Skeletal muscle tissue (tissue), 3 donors: ENCODE measurements at regions not wholly inside any gene's neighbourhood (a gene's known extent, or its start where the extent isn't known, plus 50 kb on each side); places are given as distances from the start of the nearest gene placed in this dataset.

Source experiments
- H3K27ac ChIP-seq: one replicate; pipeline ENCODE4 v1.7.0; 2013; ENCODE audit warnings: mild to moderate bottlenecking, low read depth, low read length, inconsistent platforms
- H3K27me3 ChIP-seq, 3 donors: one replicate each; pipeline ENCODE4 v1.7.0; 2013; ENCODE audit warnings: low read length in 3 of 3; ENCODE audit not compliant: control insufficient read depth in 3 of 3, insufficient read depth in 3 of 3
- H3K36me3 ChIP-seq, 3 donors: one replicate each; pipeline ENCODE4 v1.7.0; 2013; ENCODE audit warnings: low read length in 3 of 3; ENCODE audit not compliant: control insufficient read depth in 3 of 3, insufficient read depth in 3 of 3
- H3K4me1 ChIP-seq, 3 donors: one replicate each; pipeline ENCODE4 v1.7.0; 2013; ENCODE audit warnings: low read length in 3 of 3, mild to moderate bottlenecking in 3 of 3; ENCODE audit not compliant: control insufficient read depth in 3 of 3, insufficient read depth in 3 of 3
- H3K4me3 ChIP-seq, 3 donors: one replicate each; pipeline ENCODE4 v1.7.0; 2013; ENCODE audit warnings: low read length in 3 of 3
- H3K9ac ChIP-seq, 3 donors: one replicate each; pipeline ENCODE4 v1.7.0; 2013; ENCODE audit warnings: low read length in 3 of 3, mild to moderate bottlenecking in 3 of 3, moderate library complexity in 2 of 3, low read depth in 1 of 3
- H3K9me3 ChIP-seq, 3 donors: one replicate each; pipeline ENCODE4 v1.7.0; 2013; ENCODE audit warnings: low read length in 3 of 3; ENCODE audit not compliant: control insufficient read depth in 3 of 3
- donor health status: Osteomylitis.

- Histone ChIP-seq H3K4me1 (no peaks in the 10 kb centered on the region), H3K36me3 (no peaks in the 10 kb centered on the region), H3K4me3 (peak overlapping the region in 1 of 3 donors; percentile 13), H3K27ac (no peak overlapping the region), H3K9ac (no peak overlapping the region), H3K9me3 (no peaks in the 10 kb centered on the region), H3K27me3 (peaks cover 4 to 25% (median 10%) of the 10 kb centered on the region in 3 donors)
Measured at GRCh38 chr20:56826306-56826704, 197.2 kb downstream of the TFAP2C start.

DNA sequence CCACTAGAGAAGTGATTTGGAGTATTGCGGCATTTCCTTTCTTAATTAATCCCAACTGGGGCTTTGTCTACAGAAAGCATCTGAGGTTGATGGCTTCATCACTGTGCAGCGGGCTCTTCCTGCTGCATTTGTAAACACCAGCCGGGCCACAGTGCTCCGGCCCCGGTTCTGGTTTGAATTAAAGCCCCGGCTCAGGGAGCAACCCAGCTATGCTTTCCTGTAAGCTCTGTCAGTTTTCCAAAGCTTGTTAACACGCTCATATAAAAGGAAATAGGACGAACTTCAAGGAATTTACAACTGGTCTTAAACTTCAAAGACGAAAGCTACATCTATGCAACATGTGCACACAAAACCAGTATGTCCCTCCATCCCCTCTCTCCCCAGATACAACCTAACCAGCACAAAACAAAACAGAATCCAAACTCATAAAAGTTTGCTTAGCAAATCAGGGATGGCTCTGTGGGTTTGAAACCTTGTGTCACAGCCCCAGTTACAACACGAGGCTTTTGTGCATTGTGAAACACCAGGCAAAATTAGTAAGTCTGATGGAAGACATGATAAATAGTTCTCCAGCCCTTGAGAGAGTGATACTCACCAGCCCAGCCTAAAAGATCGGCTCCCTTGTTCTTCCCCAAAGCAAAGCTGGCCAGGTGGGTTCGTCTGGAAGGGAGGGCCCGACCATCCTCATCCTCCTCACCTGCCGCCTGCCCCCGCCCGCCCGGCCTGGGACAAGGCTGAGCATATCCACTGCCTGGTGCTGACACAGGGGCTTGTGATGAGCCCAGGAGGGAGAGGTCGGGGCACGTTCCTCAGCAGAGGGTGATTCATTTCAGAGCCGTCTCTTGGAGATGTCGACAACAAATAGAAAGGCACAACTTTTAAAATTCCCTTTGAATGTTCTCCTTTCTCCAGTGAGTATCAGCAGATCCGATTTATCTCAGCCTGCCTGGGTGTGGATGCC lies 197.9 kb downstream of the TFAP2C start:
- H3K27me3 ChIP-seq: peaks cover 4 to 27% (median 14%) of the 10 kb centered on the region in 3 donors
- no peak overlapping the region for H3K4me3 ChIP-seq
- no peaks in the 10 kb centered on the region for H3K4me1 ChIP-seq
- no peaks in the 10 kb centered on the region for H3K36me3 ChIP-seq
- H3K27ac ChIP-seq: peak overlapping the region; percentile 5
- no peak overlapping the region for H3K9ac ChIP-seq
- no peaks in the 10 kb centered on the region for H3K9me3 ChIP-seq

- Histone ChIP-seq H3K9ac (no peak overlapping the region), H3K27me3 (peaks cover 4 to 24% (median 14%) of the 10 kb centered on the region in 3 donors), H3K36me3 (no peaks in the 10 kb centered on the region), H3K4me1 (no peaks in the 10 kb centered on the region), H3K27ac (peak overlapping the region; percentile 5), H3K9me3 (no peaks in the 10 kb centered on the region), H3K4me3 (no peak overlapping the region)
Measured at GRCh38 chr20:56827763-56828162, 198.7 kb downstream of the TFAP2C start.

DNA sequence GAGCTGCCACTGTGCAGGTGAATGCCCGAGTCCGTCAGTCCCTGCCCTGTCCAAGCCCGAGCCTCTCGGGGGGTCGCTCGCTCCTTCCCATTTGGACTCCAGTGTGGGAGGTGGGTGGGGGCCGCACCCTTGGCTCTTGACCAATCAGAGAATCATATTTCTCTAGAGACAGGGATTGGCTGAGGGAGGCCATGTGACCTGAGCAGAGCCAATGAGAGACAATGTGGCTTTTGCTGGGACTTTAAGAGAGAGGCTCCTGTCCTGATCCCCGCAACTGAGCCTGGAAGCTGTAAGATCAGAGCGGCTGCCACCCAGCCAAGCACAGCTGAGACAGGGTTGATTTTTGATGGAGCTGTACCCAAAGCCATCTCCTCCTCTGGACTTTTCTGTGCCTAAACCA lies 199.3 kb downstream of the TFAP2C start:
- H3K36me3 ChIP-seq: no peaks in the 10 kb centered on the region
- H3K27me3 ChIP-seq: peaks cover 4 to 24% (median 14%) of the 10 kb centered on the region in 3 donors
- H3K9me3 ChIP-seq: no peaks in the 10 kb centered on the region
- no peak overlapping the region for H3K9ac ChIP-seq
- no peaks in the 10 kb centered on the region for H3K4me1 ChIP-seq
- H3K4me3 ChIP-seq: no peak overlapping the region
- no peak overlapping the region for H3K27ac ChIP-seq

DNA sequence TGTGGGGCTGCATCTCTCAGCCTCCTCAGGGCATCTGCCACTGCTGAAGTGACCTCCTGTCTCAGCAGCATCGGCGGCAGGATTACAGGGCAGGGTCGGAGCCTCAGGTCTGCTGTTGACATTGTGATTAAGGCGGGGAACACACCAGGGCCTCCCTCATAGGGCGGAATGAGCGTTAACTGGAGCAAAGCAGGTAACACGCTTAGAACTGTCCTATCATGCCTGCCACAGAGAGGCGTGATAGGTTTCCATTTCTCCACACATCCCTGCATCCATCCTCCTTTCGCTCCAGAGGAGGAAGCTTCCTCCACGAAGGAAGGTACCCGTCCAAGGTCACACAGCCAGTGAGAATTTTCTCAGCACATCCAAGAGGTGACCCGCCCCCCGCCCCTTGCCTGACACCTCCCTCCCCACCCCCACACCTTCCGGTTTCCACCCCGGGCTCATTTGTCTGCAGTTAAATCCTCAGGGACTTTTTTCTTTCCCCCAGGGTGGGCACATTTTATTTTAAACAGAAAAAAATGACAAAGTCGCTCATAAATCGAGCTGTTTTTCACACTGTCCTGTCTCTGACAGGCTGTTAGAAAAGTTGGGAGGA lies 200.8 kb downstream of the TFAP2C start:
- H3K27ac ChIP-seq: no peak overlapping the region
- no peak overlapping the region for H3K4me3 ChIP-seq
- peaks cover 4 to 29% (median 14%) of the 10 kb centered on the region in 3 donors for H3K27me3 ChIP-seq

DNA sequence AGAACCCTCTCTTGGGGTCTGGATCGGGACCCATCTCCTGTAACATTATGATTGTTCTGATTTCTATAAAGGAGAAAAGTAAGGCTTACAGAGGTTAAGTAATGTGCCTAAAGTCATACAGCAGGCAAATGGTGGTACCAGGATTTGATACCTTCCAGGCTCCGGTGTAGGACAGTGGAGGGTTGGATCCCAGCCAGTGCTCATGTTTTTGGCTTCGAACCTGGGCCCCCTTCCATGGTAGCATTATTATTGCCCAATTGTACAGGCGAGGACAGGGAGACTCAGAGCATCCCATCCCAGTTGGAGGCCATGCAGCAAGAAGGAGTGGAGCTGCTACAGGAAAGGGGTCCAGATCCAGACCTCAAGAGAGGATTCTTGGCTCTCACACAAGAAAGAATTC lies 202.7 kb downstream of the TFAP2C start:
- Histone ChIP-seq H3K27me3 (peaks cover 4 to 36% (median 14%) of the 10 kb centered on the region in 3 donors), H3K4me3 (no peak overlapping the region), H3K4me1 (no peaks in the 10 kb centered on the region), H3K9me3 (no peaks in the 10 kb centered on the region), H3K36me3 (no peaks in the 10 kb centered on the region), H3K27ac (no peak overlapping the region), H3K9ac (no peak overlapping the region)

More for the DNA sequence above, 200.8 kb downstream of the TFAP2C start:
- H3K9me3 ChIP-seq: no peaks in the 10 kb centered on the region
- no peaks in the 10 kb centered on the region for H3K4me1 ChIP-seq
- H3K9ac ChIP-seq: no peak overlapping the region
- H3K36me3 ChIP-seq: no peaks in the 10 kb centered on the region

DNA sequence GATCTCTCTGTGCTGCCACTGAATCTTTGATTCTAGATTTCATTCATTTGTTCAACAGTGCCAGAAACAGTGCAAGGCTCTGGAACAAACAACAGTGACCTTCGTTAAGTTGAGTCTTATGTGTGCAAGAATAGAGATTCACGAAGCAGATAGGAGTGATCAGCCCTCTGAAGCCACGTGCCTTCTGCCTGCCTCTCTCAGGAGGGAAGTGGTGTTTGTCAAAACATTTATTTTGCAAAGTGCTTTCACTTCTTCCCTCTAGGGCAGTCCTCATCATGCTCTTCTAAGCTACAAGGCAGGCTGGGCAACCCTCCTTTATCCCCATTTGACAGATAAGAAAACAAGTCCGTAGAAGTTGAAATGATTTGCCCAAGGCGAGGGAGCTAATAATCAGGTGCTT lies 204.3 kb downstream of the TFAP2C start:
- H3K27me3 ChIP-seq: peaks cover 4 to 37% (median 17%) of the 10 kb centered on the region in 3 donors
- H3K4me3 ChIP-seq: no peak overlapping the region
- no peaks in the 10 kb centered on the region for H3K9me3 ChIP-seq
- no peaks in the 10 kb centered on the region for H3K36me3 ChIP-seq
- no peak overlapping the region for H3K27ac ChIP-seq
- no peaks in the 10 kb centered on the region for H3K4me1 ChIP-seq
- H3K9ac ChIP-seq: no peak overlapping the region

GRCh38 chr20:56835829-56836550 lies 206.9 kb downstream of the TFAP2C start:
- Histone ChIP-seq H3K36me3 (no peaks in the 10 kb centered on the region), H3K27ac (no peak overlapping the region), H3K9ac (no peak overlapping the region), H3K9me3 (no peaks in the 10 kb centered on the region), H3K27me3 (peaks cover 0 to 25% (median 7%) of the 10 kb centered on the region in 3 donors), H3K4me3 (no peak overlapping the region), H3K4me1 (no peaks in the 10 kb centered on the region)

DNA sequence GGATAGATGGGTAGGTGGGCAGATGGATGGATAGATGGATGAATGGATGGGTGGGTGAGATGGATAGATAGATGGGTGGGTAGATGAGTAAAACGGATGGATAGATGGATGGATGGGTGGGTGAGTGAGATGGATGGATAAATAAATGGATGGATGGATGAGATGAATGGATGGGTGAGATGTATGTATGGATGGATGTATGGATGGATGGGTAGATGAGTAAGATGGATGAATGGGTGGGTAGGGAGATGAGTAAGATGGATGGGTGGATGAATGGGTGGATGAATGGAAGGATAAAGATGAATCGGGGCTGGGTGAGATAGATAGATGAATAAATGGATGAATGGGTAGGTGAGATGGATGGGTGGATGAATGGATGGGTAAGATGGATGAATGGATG lies 210.1 kb downstream of the TFAP2C start:
- Histone ChIP-seq H3K27me3 (peaks cover 0 to 32% (median 3%) of the 10 kb centered on the region in 3 donors), H3K9ac (no peak overlapping the region), H3K4me3 (no peak overlapping the region), H3K4me1 (no peaks in the 10 kb centered on the region), H3K27ac (no peak overlapping the region), H3K36me3 (no peaks in the 10 kb centered on the region), H3K9me3 (no peaks in the 10 kb centered on the region)
